ENCODE measurements at regions not wholly inside any gene's neighbourhood (a gene's known extent, or its start where the extent isn't known, plus 50 kb on each side); places are given as distances from the start of the nearest gene placed in this dataset.

DNA sequence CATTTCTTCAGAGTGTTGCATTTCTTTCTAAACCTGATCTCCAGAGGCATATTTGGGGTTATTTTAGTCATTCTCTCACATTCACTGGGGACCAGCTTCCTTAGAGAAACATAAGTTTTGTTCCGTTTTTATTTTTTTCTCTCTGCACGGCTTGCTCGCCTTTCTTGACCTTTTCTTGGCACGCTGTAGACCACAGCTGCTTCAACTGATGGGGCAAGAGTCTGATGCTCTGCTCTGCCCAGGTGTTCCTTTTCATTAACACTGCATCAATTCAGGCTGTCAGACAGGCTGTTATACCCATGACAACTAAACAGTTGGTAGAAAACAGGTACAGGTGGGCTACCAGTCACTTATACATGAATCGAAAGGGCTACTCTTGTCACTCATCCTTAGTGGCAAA, 682.2 kb upstream of the DIAPH2 start:
- no peak for ATAC-seq

DNA sequence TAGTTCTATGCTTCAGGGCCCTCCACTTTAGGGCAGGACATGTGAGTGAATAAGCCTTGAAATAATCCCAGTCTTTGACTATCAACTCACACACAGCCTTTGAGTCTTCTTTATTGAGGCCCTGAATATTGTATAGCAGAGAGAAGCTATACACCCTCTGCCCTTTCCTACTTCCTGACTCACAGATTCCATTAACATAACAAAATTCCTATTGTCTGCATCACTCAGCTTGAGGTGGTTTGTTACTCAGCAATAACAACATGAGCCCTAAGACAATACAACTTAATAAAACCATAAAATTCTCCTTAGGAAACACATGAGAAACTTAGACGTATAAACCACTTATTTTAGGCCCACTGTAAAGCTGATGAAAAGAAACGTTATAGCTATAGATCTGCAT, 680.3 kb upstream of the DIAPH2 start:
- no peak for ATAC-seq
- TF ChIP-seq ESRRG (CRISPR knock-in tag; IDR thresholded peaks at IDR 0.05): no peak
- no peak for TF ChIP-seq ISL1 (CRISPR knock-in tag; IDR thresholded peaks at IDR 0.05)
- TF ChIP-seq ZFP3 (CRISPR knock-in tag; IDR thresholded peaks at IDR 0.05): no peak
- TF ChIP-seq, protein P1, sequence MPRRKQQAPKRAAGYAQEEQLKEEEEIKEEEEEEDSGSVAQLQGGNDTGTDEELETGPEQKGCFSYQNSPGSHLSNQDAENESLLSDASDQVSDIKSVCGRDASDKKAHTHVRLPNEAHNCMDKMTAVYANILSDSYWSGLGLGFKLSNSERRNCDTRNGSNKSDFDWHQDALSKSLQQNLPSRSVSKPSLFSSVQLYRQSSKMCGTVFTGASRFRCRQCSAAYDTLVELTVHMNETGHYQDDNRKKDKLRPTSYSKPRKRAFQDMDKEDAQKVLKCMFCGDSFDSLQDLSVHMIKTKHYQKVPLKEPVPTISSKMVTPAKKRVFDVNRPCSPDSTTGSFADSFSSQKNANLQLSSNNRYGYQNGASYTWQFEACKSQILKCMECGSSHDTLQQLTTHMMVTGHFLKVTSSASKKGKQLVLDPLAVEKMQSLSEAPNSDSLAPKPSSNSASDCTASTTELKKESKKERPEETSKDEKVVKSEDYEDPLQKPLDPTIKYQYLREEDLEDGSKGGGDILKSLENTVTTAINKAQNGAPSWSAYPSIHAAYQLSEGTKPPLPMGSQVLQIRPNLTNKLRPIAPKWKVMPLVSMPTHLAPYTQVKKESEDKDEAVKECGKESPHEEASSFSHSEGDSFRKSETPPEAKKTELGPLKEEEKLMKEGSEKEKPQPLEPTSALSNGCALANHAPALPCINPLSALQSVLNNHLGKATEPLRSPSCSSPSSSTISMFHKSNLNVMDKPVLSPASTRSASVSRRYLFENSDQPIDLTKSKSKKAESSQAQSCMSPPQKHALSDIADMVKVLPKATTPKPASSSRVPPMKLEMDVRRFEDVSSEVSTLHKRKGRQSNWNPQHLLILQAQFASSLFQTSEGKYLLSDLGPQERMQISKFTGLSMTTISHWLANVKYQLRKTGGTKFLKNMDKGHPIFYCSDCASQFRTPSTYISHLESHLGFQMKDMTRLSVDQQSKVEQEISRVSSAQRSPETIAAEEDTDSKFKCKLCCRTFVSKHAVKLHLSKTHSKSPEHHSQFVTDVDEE (CRISPR knock-in tag; IDR thresholded peaks at IDR 0.05): no peak
- no peak for TF ChIP-seq ZNF8 (CRISPR knock-in tag; IDR thresholded peaks at IDR 0.05)
- TF ChIP-seq, protein P2, sequence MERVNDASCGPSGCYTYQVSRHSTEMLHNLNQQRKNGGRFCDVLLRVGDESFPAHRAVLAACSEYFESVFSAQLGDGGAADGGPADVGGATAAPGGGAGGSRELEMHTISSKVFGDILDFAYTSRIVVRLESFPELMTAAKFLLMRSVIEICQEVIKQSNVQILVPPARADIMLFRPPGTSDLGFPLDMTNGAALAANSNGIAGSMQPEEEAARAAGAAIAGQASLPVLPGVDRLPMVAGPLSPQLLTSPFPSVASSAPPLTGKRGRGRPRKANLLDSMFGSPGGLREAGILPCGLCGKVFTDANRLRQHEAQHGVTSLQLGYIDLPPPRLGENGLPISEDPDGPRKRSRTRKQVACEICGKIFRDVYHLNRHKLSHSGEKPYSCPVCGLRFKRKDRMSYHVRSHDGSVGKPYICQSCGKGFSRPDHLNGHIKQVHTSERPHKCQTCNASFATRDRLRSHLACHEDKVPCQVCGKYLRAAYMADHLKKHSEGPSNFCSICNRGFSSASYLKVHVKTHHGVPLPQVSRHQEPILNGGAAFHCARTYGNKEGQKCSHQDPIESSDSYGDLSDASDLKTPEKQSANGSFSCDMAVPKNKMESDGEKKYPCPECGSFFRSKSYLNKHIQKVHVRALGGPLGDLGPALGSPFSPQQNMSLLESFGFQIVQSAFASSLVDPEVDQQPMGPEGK (CRISPR knock-in tag; IDR thresholded peaks at IDR 0.05; ENCODE audit: borderline replicate concordance): no peak
- TF ChIP-seq TOX (CRISPR knock-in tag; IDR thresholded peaks at IDR 0.05; ENCODE audit: borderline replicate concordance): no peak

More for the DNA sequence above, 682.2 kb upstream of the DIAPH2 start:
- TF ChIP-seq ZNF70 (CRISPR knock-in tag; IDR thresholded peaks at IDR 0.05): no peak
- no peak for TF ChIP-seq GLIS3 (CRISPR knock-in tag; IDR thresholded peaks at IDR 0.05)
- TF ChIP-seq BACH2 (CRISPR knock-in tag; IDR thresholded peaks at IDR 0.05; ENCODE audit: borderline replicate concordance): no peak
- TF ChIP-seq PPARA (CRISPR knock-in tag; IDR thresholded peaks at IDR 0.05; ENCODE audit: borderline replicate concordance): no peak
- TF ChIP-seq TCF4 (CRISPR knock-in tag; IDR thresholded peaks at IDR 0.05; ENCODE audit: borderline replicate concordance): no peak
- TF ChIP-seq ZNF565 (CRISPR knock-in tag; conservative IDR thresholded peaks at IDR 0.05; ENCODE audit: low read depth): no peak
- TF ChIP-seq, protein P3, sequence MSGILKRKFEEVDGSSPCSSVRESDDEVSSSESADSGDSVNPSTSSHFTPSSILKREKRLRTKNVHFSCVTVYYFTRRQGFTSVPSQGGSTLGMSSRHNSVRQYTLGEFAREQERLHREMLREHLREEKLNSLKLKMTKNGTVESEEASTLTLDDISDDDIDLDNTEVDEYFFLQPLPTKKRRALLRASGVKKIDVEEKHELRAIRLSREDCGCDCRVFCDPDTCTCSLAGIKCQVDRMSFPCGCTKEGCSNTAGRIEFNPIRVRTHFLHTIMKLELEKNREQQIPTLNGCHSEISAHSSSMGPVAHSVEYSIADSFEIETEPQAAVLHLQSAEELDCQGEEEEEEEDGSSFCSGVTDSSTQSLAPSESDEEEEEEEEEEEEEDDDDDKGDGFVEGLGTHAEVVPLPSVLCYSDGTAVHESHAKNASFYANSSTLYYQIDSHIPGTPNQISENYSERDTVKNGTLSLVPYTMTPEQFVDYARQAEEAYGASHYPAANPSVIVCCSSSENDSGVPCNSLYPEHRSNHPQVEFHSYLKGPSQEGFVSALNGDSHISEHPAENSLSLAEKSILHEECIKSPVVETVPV (CRISPR knock-in tag; IDR thresholded peaks at IDR 0.05): no peak
- TF ChIP-seq, protein P1 (CRISPR knock-in tag; IDR thresholded peaks at IDR 0.05): no peak
- TF ChIP-seq RARB (CRISPR knock-in tag; IDR thresholded peaks at IDR 0.05): no peak
- TF ChIP-seq SNAI2 (CRISPR knock-in tag; IDR thresholded peaks at IDR 0.05): no peak
- TF ChIP-seq, protein P2 (CRISPR knock-in tag; IDR thresholded peaks at IDR 0.05; ENCODE audit: borderline replicate concordance): no peak
- no peak for TF ChIP-seq ESRRG (CRISPR knock-in tag; IDR thresholded peaks at IDR 0.05)

DNA sequence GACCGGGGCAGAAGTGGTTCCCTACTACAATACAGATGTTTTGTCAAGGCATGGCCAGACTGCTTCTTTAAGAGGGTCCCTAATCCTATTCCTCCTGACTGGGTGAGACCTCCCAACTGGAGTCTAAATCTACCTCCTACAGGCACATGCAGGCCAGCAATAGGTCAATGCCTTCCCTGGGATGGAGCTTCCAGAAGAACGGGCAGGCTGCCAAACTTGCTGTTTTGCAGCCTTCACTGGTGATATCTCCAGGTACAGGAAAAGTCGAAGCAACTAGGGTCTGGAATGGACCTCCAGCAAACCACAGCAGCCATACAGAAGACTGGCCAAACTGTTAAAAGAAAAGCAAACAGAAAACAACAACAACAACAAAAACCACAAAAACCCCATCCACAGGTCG, 678.4 kb upstream of the DIAPH2 start:
- TF ChIP-seq ZFP30 (CRISPR knock-in tag; IDR thresholded peaks at IDR 0.05) (no peak), GLIS3 (CRISPR knock-in tag; IDR thresholded peaks at IDR 0.05) (no peak), CSDC2 (CRISPR knock-in tag; IDR thresholded peaks at IDR 0.05) (no peak), PPARA (CRISPR knock-in tag; IDR thresholded peaks at IDR 0.05; ENCODE audit: borderline replicate concordance) (no peak), ZNF70 (CRISPR knock-in tag; IDR thresholded peaks at IDR 0.05) (no peak), ZC3H10 (CRISPR knock-in tag; IDR thresholded peaks at IDR 0.05) (no peak), SNAI2 (CRISPR knock-in tag; IDR thresholded peaks at IDR 0.05) (no peak)
- TF ChIP-seq, protein P3 (CRISPR knock-in tag; IDR thresholded peaks at IDR 0.05): no peak
- TF ChIP-seq, protein P2 (CRISPR knock-in tag; IDR thresholded peaks at IDR 0.05; ENCODE audit: borderline replicate concordance): no peak
- no peak for ATAC-seq

All from SK-N-SH treated with all-trans-retinoic acid at 6 μM for 48 hours (cell line).